B cell (primary cell): ENCODE measurements at regions not wholly inside any gene's neighbourhood (a gene's known extent, or its start where the extent isn't known, plus 50 kb on each side); places are given as distances from the start of the nearest gene placed in this dataset.

ENCODE experiments used
- ATAC-seq: fragments of 200-7000 bp; cut with Tn5 transposase; one replicate; pipeline ENCODE4 v1.10.0; 2021; ENCODE audit warnings: low read depth, mild to moderate bottlenecking, moderate number of reproducible peaks, moderate library complexity
- CTCF ChIA-PET: fragments of 350-600 bp; sonication (Branson Sonifier 250); formaldehyde crosslinking; loops from one replicate; lab custom pipeline; 2021; ENCODE audit warnings: antibody characterized with exemption, inconsistent platforms; lab: Charles Lee
- POLR2A ChIA-PET: fragments of 350-600 bp; sonication (Branson Sonifier 250); formaldehyde crosslinking; loops from one replicate; lab custom pipeline; 2021; ENCODE audit warnings: antibody characterized with exemption; lab: Charles Lee
- DNase-seq: peaks from one replicate; pipeline ENCODE4 v3.0.0; 2013
- H2AFZ ChIP-seq: 2 replicates; pipeline ENCODE4 v1.6.1; 2012; ENCODE audit warnings: mild to moderate bottlenecking, low read depth, low read length; ENCODE audit not compliant: insufficient read depth, poor library complexity, severe bottlenecking
- H3K27ac ChIP-seq, 2 donors: 1 replicate in 1 of 2; 2 replicates in 1 of 2; pipeline ENCODE4 v1.5.1; 2012 to 2013; ENCODE audit warnings: low read length in 2 of 2, mild to moderate bottlenecking in 2 of 2, moderate library complexity in 1 of 2
- H3K27me3 ChIP-seq, 4 experiments: fragments of 200-600 bp in 1 of 4; sonication (generic) in 1 of 4; replicated peaks in 1 of 4; 1 replicate in 2 of 4; 2 replicates in 2 of 4; pipeline versions ENCODE4 v1.6.1 to v1.7.0; 2013 to 2016; ENCODE audit warnings: low read length in 3 of 4, mild to moderate bottlenecking in 2 of 4, mixed read lengths in 1 of 4, moderate library complexity in 1 of 4; ENCODE audit not compliant: insufficient read depth in 4 of 4, control insufficient read depth in 3 of 4; ENCODE audit errors: control extremely low read depth in 1 of 4
- H3K36me3 ChIP-seq, 2 experiments: replicated peaks in 1 of 2; 1 replicate in 1 of 2; 2 replicates in 1 of 2; pipeline versions ENCODE4 v1.6.1 to v1.7.1; 2013; ENCODE audit warnings: low read length in 1 of 2; ENCODE audit not compliant: insufficient read depth in 2 of 2, control insufficient read depth in 1 of 2; ENCODE audit errors: control extremely low read depth in 1 of 2, extremely low read depth in 1 of 2
- H3K4me1 ChIP-seq, 2 donors: fragments of 200-600 bp in 1 of 2; sonication (generic) in 1 of 2; 1 replicate in 1 of 2; 2 replicates in 1 of 2; pipeline versions ENCODE4 v1.5.1 to v1.6.1; 2013 to 2017; ENCODE audit warnings: low read length in 2 of 2; ENCODE audit not compliant: control insufficient read depth in 2 of 2, insufficient read depth in 2 of 2
- H3K4me2 ChIP-seq: replicated peaks from 2 replicates; pipeline ENCODE3; 2012; ENCODE audit warnings: mild to moderate bottlenecking, low read depth, low read length; ENCODE audit not compliant: poor library complexity, severe bottlenecking
- H3K4me3 ChIP-seq, 5 experiments: fragments of 200-600 bp in 1 of 5; sonication (generic) in 1 of 5; 1 replicate in 3 of 5; 2 replicates in 2 of 5; pipeline versions ENCODE4 v1.5.1 to v1.7.0; 2011 to 2016; ENCODE audit warnings: low read length in 4 of 5, mild to moderate bottlenecking in 4 of 5, low read depth in 2 of 5, control low read depth in 1 of 5, moderate library complexity in 1 of 5; ENCODE audit not compliant: insufficient read depth in 1 of 5; ENCODE audit errors: control extremely low read depth in 1 of 5, extremely low read depth in 1 of 5
- H3K79me2 ChIP-seq: fragments of 200-600 bp; sonication (generic); one replicate; pipeline ENCODE4 v1.6.0; 2016; ENCODE audit warnings: low read length; ENCODE audit not compliant: control insufficient read depth, insufficient read depth
- H3K9ac ChIP-seq: fragments of 200-600 bp; sonication (generic); 2 replicates; pipeline ENCODE4 v1.6.1; 2017; ENCODE audit warnings: mild to moderate bottlenecking, low read length, moderate library complexity
- H3K9me3 ChIP-seq, 3 donors: one replicate each; pipeline versions ENCODE4 v1.6.1 to v1.7.1; 2013; ENCODE audit warnings: low read length in 2 of 3; ENCODE audit not compliant: control insufficient read depth in 2 of 3, insufficient read depth in 1 of 3; ENCODE audit errors: control extremely low read depth in 1 of 3
- H4K20me1 ChIP-seq: 2 replicates; pipeline ENCODE4 v1.6.0; 2012; ENCODE audit warnings: mild to moderate bottlenecking, low read length; ENCODE audit not compliant: insufficient read depth, control insufficient read depth, poor library complexity, severe bottlenecking
- H3K27ac Mint-ChIP-seq: one replicate; pipeline ENCODE4 v1.8.0; 2021; ENCODE audit warnings: mixed read lengths
- H3K27me3 Mint-ChIP-seq: one replicate; pipeline ENCODE4 v1.8.0; 2021; ENCODE audit warnings: mixed read lengths
- H3K4me1 Mint-ChIP-seq: one replicate; pipeline ENCODE4 v1.8.0; 2021; ENCODE audit warnings: mixed read lengths
- H3K4me3 Mint-ChIP-seq: one replicate; pipeline ENCODE4 v1.8.0; 2021; ENCODE audit warnings: mixed read lengths
- H3K9me3 Mint-ChIP-seq: one replicate; pipeline ENCODE4 v1.8.0; 2022; ENCODE audit warnings: mixed read lengths; ENCODE audit not compliant: insufficient read depth
- CTCF ChIP-seq: fragments of 200-600 bp; IDR thresholded peaks from one replicate; pipeline ENCODE4 v1.8.0; 2022; ENCODE audit warnings: antibody characterized with exemption, mild to moderate bottlenecking
- EZH2 ChIP-seq: IDR thresholded peaks from 2 replicates; pipeline ENCODE4 v1.6.1; 2012; ENCODE audit warnings: borderline replicate concordance, low read depth, mild to moderate bottlenecking, moderate library complexity, low read length; ENCODE audit not compliant: insufficient read depth, poor library complexity, severe bottlenecking
- WGBS: methylation state at CpG from one replicate; pipeline ENCODE4 v1.1.5; 2013; ENCODE audit warnings: missing lambda C conversion rate; ENCODE audit not compliant: insufficient coverage; 5-methylcytosine and 5-hydroxymethylcytosine counted together
- intact Hi-C: fragments of 100-400 bp; cut with micrococcal nuclease; formaldehyde crosslinking; loops from one replicate; pipeline ENCODE4 v1.10.0; 2022

DNA sequence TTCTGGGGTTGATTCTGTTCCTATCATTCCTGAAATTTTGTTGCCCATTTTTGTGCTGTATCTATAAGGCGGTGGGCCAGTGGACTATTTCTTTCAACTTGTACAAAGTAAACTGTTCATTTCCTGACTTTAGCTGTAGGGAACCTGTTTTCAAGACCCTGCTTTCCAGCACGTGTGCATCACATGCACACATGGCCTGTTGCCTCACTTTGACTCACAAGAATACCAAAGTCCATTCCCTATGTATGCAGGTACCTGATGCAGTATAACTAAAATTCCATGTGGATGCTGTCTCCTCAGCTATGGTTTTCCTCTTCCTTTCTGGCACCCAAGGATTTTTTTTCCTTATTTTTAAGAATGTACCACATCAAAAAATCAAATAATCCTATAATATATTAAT lies 284.1 kb upstream of the MANEA start:
- no peak overlapping the region for H2AFZ ChIP-seq
- Mint-ChIP-seq H3K27ac (no peak overlapping the region), H3K27me3 (no peaks in the 10 kb centered on the region), H3K4me3 (no peak overlapping the region), H3K9me3 (no peaks in the 10 kb centered on the region), H3K4me1 (no peaks in the 10 kb centered on the region)
- CTCF ChIA-PET, result no interaction called here
- no peak for ATAC-seq
- H3K27ac ChIP-seq, result no peak overlapping the region
- 43% methylated on average over 1 of the region's 2 CpGs for WGBS
- intact Hi-C loops, result no loop called here
- H3K4me2 ChIP-seq, result no peak overlapping the region
- H3K4me3 ChIP-seq, result no peak overlapping the region
- no peaks in the 10 kb centered on the region for H3K79me2 ChIP-seq
- no peak for TF ChIP-seq CTCF
- no peak for TF ChIP-seq EZH2
- H3K36me3 ChIP-seq, result no peaks in the 10 kb centered on the region
- POLR2A ChIA-PET, result no interaction called here
- no peak overlapping the region for H3K9ac ChIP-seq
- no peaks in the 10 kb centered on the region for H3K9me3 ChIP-seq
- no peak for DNase-seq
- no peaks in the 10 kb centered on the region for H3K27me3 ChIP-seq
- H3K4me1 ChIP-seq, result no peaks in the 10 kb centered on the region
- no peaks in the 10 kb centered on the region for H4K20me1 ChIP-seq

DNA sequence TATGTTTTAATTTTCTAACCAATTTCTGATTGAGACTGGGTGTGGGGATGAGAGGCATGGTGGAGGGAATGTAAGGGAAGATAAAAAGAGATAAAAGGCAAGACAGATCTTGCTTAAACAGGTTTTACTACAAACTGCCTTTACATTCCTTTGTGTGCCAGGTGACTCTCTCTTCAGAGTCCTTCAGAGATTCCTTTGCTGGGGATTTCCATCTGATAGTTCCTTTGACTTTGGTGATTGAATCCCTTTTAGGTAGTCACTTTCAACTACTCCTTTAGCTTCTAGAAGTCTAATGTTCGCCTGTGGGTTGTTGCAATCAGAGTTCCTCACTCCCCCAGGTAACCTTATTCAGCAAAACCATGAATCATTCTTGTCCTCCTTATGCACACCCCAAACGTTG lies 283.3 kb upstream of the MANEA start:
- no peak for TF ChIP-seq CTCF
- no peak for TF ChIP-seq EZH2
- Histone ChIP-seq H2AFZ (no peak overlapping the region), H3K4me2 (no peak overlapping the region), H3K27ac (no peak overlapping the region), H3K9ac (no peak overlapping the region), H3K4me3 (no peak overlapping the region), H3K4me1 (no peaks in the 10 kb centered on the region), H4K20me1 (no peaks in the 10 kb centered on the region), H3K36me3 (no peaks in the 10 kb centered on the region), H3K27me3 (no peaks in the 10 kb centered on the region), H3K9me3 (no peaks in the 10 kb centered on the region), H3K79me2 (no peaks in the 10 kb centered on the region)
- H3K9me3 Mint-ChIP-seq, result peaks cover 2% of the 10 kb centered on the region
- intact Hi-C loops, result no loop called here
- no peaks in the 10 kb centered on the region for H3K27me3 Mint-ChIP-seq
- ATAC-seq, result no peak
- no peak overlapping the region for H3K27ac Mint-ChIP-seq
- no peak for DNase-seq
- ChIA-PET CTCF (interaction anchor here (1.1 kb wide), 1 partner anchor 13 kb away, joined by 3 read pairs; no protein-coding TSS in a partner anchor), POLR2A (no interaction called here)
- 50% methylated on average over 2 of the region's 2 CpGs for WGBS
- no peak overlapping the region for H3K4me3 Mint-ChIP-seq
- no peaks in the 10 kb centered on the region for H3K4me1 Mint-ChIP-seq
